Astrocyte of the cerebellum (primary cell): ENCODE measurements at regions not wholly inside any gene's neighbourhood (a gene's known extent, or its start where the extent isn't known, plus 50 kb on each side); places are given as distances from the start of the nearest gene placed in this dataset.
"Not testable (repeated sequence)": the region's sequence is repeated elsewhere in the genome, so short reads cannot be mapped to it uniquely, and the experiment has no call there.

Source experiments
- DNase-seq: peaks from one replicate; pipeline ENCODE4 v3.0.0-alpha.2; 2011; ENCODE audit warnings: low read depth
- H3K4me3 ChIP-seq: 2 replicates; pipeline ENCODE4 v1.5.1; 2011; ENCODE audit warnings: mild to moderate bottlenecking, low read depth, low read length, moderate library complexity
- in situ Hi-C: cut with HindIII; loops from 2 replicates; pipeline ENCODE4 v1.10.0; 2017; ENCODE audit warnings: low sequenced_read_pairs
- TF ChIP-seq, protein P1 (sequence below): IDR thresholded peaks from 2 replicates; pipeline ENCODE4 v1.5.1; 2012; ENCODE audit warnings: low read length, low read depth, moderate library complexity, mild to moderate bottlenecking; ENCODE audit errors: missing control alignments

DNA sequence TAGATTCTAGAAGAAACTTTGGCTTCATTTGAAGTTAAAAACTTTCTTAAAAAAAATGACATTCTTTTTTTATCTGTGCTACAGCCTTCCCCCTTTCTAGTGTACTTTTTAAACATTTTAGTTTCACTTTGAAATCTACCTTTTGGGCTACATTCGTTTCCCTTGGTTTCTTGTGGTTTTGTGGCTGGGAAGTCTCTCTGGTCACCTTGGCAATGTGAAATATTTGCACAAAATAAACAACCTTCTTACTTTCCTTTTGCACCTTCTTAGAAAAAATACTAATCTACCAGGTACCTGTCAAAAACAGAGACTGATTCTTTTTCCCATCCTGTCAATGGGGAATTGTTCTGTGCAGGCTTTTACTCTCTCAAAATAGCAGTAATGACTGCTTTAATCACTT is 350.2 kb downstream of the GATA3 start:
- no peak overlapping the region for H3K4me3 ChIP-seq
- TF ChIP-seq, protein P1, sequence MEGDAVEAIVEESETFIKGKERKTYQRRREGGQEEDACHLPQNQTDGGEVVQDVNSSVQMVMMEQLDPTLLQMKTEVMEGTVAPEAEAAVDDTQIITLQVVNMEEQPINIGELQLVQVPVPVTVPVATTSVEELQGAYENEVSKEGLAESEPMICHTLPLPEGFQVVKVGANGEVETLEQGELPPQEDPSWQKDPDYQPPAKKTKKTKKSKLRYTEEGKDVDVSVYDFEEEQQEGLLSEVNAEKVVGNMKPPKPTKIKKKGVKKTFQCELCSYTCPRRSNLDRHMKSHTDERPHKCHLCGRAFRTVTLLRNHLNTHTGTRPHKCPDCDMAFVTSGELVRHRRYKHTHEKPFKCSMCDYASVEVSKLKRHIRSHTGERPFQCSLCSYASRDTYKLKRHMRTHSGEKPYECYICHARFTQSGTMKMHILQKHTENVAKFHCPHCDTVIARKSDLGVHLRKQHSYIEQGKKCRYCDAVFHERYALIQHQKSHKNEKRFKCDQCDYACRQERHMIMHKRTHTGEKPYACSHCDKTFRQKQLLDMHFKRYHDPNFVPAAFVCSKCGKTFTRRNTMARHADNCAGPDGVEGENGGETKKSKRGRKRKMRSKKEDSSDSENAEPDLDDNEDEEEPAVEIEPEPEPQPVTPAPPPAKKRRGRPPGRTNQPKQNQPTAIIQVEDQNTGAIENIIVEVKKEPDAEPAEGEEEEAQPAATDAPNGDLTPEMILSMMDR: no peak
- in situ Hi-C loops: no loop called here
- DNase-seq: no peak

DNA sequence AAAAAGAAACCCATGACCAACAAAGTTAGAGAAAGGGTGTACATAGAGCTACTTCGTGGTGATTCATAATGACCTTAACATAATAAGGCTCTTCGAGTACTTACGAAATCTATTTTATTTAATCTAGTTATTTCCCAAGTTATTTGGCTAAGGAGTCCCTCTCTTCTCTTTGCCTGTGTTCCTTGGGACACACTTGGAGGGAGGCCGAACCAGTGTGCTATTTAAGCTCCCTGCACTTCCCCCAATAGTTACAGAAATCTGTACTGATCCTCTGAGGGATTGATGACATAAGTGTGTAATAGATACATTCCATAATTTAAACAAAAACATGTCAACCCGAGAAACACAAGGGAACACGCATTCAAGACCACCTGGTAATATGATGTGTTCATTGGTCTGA is 351.1 kb downstream of the GATA3 start:
- no peak for DNase-seq
- H3K4me3 ChIP-seq: no peak overlapping the region
- TF ChIP-seq, protein P1: no peak
- in situ Hi-C loops: no loop called here

DNA sequence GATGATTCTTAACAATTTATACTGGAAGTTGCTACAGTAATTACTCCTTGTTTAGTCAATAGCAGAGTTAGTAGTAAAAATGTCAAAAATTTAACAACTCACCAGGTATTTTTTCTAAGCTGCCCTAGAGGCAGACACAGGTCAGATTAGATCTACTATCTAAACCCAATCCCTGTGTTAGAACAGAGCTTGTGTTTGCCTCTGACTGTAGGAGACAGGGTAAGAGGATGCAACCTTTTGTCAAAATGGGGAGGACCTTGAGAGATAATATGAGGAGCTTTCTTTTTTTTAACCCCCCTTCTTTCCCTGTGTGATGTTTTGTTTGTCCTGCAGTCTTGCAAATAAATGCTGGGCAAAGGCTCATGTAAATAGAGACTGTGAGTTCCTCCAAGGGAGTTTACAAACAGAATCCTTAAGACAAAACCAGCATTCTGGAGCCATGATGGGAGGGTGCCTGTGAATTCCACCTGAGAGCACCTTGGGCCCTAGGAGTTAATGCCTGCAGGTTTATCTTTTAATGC is 353.1 kb downstream of the GATA3 start:
- DNase-seq: no peak
- no peak overlapping the region for H3K4me3 ChIP-seq
- in situ Hi-C loops: no loop called here
- TF ChIP-seq, protein P1: no peak

DNA sequence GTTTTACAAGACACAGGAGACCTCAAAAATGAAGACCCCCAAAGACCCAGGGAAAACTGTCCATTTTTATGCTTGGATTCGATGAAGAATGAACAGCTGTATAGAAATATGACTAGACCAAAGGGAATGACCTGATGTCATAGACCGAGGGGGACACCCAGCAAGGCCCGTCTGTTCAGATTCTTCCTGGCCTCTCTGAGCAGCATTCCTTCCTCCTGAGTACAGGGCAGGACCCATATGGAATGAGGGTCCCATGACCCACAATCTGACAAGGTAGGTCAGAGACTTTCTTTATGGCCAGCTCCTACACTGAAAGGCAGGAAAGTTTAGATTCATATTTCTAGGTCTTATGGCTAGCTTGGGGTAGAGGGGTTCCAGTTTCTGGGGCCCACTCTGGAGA is 356.0 kb downstream of the GATA3 start:
- TF ChIP-seq, protein P1: no peak
- DNase-seq: no peak
- in situ Hi-C loops: no loop called here
- H3K4me3 ChIP-seq: no peak overlapping the region

DNA sequence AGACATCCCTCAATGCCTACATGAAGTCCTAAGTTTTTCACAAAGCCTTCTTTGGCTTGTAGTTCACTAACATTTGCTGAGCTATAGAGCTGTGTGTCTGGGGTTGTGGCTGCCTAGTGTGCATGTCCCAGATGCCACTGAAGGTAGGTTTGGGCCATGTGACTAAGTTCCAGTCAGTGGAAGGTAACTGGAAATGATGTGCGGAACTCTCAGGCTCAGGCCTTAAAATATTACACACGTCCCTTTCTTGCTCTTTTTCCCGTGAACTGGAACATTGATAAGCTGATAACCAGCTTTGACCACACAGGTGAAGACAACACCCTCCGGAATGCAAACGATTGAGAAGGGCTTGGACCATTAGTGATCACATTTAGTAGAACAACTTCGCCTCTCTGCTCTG is 358.1 kb downstream of the GATA3 start:
- in situ Hi-C loops: no loop called here
- no peak overlapping the region for H3K4me3 ChIP-seq
- TF ChIP-seq, protein P1: no peak
- DNase-seq: no peak

DNA sequence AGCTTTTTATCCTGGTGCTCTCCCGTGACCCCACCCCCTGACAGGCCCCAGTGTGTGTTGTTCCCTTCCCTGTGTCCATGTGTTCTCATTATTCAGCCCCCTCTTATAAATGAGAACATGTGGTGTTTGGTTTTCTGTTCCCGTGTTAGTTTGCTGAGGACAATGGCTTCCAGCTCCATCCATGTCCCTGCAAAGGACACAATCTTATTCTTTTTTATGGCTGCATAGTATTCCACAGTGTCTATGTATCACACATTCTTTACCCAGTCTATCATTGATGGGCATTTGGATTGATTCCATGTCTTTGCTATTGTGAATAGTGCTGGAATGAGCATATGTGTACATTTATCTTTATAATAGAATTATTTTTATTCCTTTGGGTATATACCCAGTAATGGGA is 360.5 kb downstream of the GATA3 start:
- H3K4me3 ChIP-seq, DNase-seq, in situ Hi-C loops: not testable (repeated sequence)

- no peak for DNase-seq
- TF ChIP-seq, protein P1: no peak
- in situ Hi-C loops: no loop called here
Measured at GRCh38 chr10:8416192-8416701, 361.8 kb downstream of the GATA3 start.

More at GRCh38 chr10:8416192-8416701, 361.8 kb downstream of the GATA3 start:
- H3K4me3 ChIP-seq: no peak overlapping the region
